Coronary artery (tissue), 2 donors: ENCODE measurements at regions not wholly inside any gene's neighbourhood (a gene's known extent, or its start where the extent isn't known, plus 50 kb on each side); places are given as distances from the start of the nearest gene placed in this dataset.

Experiments
- DNase-seq: peaks from one replicate; pipeline ENCODE4 v3.0.0-alpha.2; 2017; ENCODE audit warnings: low spot score
- H3K27ac ChIP-seq, 2 donors: fragments of 200-600 bp; sonication (generic); one replicate each; pipeline ENCODE4 v1.5.1; 2016 to 2019
- H3K4me3 ChIP-seq: fragments of 200-600 bp; sonication (generic); 2 replicates; pipeline ENCODE4 v1.5.1; 2016; ENCODE audit warnings: mild to moderate bottlenecking, moderate library complexity
- CTCF ChIP-seq: fragments of 200-600 bp; sonication (generic); IDR thresholded peaks from one replicate; pipeline ENCODE4 v1.5.1; 2019; ENCODE audit warnings: antibody characterized with exemption

DNA sequence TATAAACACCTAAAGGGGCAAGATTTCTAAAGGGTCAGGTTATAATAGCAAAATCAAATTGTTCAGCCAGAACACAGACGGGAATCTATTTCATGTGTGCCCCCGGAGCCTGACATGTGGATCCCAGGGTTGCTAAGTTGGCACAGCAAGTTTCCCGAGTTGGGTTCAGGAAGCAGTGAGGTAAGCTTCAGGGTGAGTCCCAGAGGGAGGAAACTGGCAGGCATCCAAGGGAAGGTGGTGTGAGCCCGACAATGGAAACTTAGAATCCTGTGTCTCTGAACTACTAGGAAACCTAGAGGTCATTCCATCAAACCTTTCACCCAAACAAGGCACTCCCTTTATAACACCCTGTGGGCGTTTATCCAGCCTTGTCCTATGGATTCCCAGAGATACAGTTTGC is 98.4 kb downstream of the ADRB2 start:
- no peak for DNase-seq
- H3K4me3 ChIP-seq: no peak overlapping the region
- no peak overlapping the region for H3K27ac ChIP-seq
- TF ChIP-seq CTCF: no peak

DNA sequence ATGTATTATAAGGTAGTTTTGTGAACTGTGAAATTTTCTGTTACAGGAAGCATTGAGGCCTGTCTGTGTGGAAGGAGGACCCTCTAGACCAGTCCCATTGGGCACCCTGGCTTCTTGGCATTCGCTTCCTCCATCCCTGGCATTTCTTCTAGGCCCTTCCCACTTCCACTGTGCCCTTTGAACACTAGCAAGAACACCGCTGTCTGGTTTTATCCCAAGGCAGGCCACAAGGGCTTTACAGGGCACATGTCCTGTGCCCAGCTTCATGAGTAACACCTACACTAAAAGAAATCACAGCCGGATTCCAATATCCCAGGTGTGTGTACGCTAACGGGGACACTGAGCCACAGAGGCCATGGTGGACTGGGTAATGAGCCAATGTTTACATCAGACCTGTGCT is 99.8 kb downstream of the ADRB2 start:
- no peak overlapping the region for H3K4me3 ChIP-seq
- no peak overlapping the region for H3K27ac ChIP-seq
- no peak for TF ChIP-seq CTCF
- DNase-seq: no peak

GRCh38 chr5:148927307-148927946 is 101.0 kb downstream of the ADRB2 start:
- H3K27ac ChIP-seq: no peak overlapping the region
- DNase-seq: no peak
- no peak overlapping the region for H3K4me3 ChIP-seq
- TF ChIP-seq CTCF: no peak

- Histone ChIP-seq H3K4me3 (no peak overlapping the region), H3K27ac (no peak overlapping the region)
- no peak for TF ChIP-seq CTCF
- DNase-seq: no peak
Measured at GRCh38 chr5:148928141-148928540, 101.7 kb downstream of the ADRB2 start.

DNA sequence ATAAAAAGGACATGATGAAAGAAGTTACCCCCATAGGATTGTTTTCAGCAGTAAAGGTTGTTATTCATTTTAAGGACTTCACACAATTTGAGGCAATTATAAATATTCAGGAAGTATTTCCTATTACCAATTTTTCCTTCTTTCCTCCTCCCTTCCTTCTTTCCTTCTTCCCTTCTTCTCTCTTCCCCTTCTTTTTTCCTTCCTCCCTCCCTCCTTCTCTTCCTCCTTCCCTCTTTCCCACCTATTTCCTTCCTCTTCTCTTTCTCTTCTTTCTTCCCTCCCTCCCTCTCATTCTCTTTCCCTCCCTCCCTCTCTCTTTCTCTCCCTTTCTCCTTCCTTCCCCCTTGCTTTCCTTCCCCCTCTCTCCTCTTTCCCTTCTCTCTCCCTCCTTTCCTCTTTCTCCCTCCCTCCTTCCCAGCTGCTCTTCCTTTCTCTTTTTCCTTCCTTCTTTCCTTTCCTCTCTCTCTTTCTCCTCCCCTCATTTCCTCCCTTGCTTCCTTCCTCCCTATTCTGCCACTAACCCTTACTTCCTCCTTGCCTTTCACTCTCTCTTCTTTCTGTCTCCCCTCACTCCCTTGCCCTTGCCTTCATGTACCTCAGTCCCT is 105.1 kb downstream of the ADRB2 start:
- TF ChIP-seq CTCF: no peak
- H3K27ac ChIP-seq: no peak overlapping the region
- no peak overlapping the region for H3K4me3 ChIP-seq
- DNase-seq: no peak

DNA sequence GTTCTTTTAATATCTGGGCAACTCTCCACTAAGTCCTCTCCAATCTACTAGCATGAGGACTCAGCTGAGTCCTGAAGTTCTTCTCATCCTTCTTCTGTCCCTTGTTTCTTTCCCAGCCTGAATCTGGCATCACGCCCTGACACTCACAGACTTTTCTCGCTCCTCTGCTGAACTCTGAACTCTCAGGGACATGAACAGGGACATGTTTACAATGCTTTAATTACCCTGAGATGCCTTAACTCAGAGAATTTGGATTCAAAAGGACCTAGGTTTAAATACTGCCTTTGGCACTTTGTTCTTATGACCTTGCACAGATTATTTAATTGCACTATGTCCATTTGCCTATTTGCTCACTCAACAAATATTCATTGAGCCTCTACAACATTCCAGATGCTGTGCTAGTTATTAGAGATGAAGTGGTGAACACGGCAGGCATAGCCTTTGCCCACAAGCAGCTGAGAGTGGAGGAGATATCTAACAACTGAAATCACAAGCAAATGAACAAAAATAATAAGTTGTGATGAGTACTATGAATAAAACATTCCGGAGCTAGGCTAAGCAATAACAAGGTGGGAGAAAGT is 106.0 kb downstream of the ADRB2 start:
- no peak for DNase-seq
- Histone ChIP-seq H3K4me3 (no peak overlapping the region), H3K27ac (no peak overlapping the region)
- TF ChIP-seq CTCF: no peak

GRCh38 chr5:148933903-148934432 is 107.6 kb downstream of the ADRB2 start:
- H3K4me3 ChIP-seq: no peak overlapping the region
- H3K27ac ChIP-seq: no peak overlapping the region
- DNase-seq: no peak
- no peak for TF ChIP-seq CTCF
